Suppressor macrophage treated with lipopolysaccharide for 4 hours (primary cell): ENCODE measurements at regions not wholly inside any gene's neighbourhood (a gene's known extent, or its start where the extent isn't known, plus 50 kb on each side); places are given as distances from the start of the nearest gene placed in this dataset.
A peak's percentile ranks its signal among the peaks of the same experiment; 100 is the strongest.

Experiments used
- DNase-seq: peaks from one replicate; pipeline ENCODE4 v3.0.0-alpha.2; 2020

DNA sequence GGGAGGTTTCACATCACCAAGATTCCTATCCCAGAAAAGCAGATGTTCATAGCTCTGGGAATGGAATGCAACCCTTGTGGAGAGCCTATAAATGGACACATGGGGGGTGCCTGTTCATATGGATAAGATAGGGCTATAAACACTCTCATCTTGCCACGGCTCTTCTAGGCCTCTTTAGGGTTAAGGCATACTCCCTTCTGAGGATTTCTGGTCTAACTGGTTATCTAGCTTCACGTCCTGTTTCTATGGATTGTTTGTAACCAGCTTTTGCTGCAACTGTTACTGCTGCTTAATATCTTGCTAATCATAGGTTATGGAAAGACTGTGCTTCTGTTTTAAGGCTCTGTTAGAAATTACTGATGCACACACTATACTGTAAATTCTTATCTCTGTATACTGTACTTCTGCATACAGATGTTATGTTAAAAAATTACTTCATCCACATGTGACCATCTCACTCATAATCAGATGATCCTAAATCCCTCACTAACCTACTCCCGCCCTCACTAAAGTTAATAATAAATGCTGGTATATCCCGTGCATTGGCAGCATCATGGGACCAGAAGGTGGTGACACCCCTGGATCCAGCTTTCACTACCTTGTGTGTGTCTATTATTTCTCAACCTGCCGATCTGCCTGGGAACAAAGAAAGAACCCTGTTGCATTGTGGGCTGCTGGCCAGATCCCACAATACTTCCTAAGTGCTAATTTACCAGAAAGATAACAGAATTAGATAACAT, 68.7 kb downstream of the PRKAB2 start:
- DNase-seq = peak; percentile 30

DNA sequence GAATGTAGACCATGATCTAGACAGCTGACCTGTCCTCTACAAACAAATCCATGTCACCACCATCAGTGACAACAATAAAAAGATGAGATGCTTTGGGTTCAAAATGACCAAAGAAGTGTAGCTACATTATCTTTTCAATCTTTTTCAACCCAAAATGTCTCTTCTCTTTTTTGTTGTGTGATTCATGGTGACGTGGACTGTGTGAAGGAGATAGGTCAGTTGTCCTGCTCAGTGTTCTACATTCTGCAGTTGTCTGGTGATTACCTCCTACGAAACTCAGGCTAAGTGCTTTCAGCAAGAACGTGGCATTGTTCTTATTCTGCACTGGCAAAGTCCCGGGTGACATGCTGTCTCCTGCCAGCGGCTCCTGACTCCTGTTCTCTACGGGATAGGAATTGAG, 73.1 kb downstream of the PRKAB2 start:
- no peak for DNase-seq

DNA sequence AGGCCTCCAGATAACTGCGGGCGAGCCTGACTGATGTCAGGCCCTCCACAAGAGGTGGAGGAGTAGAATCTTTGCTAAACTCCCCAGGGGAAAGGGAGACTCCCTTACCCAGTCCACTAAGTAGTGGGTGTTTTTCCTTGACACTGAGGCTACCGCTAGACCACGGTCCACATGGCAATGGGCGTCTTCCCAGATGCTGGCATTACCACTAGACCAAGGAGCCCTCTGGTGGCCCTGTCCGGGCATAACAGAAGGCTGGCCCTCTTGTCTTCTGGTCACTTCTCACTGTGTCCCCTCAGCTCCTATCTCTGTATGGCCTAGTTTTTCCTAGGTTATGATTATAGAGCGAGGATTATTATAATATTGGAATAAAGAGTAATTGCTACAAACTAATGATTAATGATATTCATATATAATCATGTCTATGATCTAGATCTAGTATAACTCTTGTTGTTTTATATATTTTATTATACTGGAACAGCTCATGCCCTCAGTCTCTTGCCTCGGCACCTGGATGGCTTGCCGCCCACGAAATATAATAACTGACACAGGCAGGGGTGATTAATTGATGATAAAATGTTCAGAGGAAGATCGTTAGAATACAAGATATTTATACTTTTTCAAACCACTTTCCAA, 73.8 kb downstream of the PRKAB2 start:
- DNase-seq = peak; percentile 21

DNA sequence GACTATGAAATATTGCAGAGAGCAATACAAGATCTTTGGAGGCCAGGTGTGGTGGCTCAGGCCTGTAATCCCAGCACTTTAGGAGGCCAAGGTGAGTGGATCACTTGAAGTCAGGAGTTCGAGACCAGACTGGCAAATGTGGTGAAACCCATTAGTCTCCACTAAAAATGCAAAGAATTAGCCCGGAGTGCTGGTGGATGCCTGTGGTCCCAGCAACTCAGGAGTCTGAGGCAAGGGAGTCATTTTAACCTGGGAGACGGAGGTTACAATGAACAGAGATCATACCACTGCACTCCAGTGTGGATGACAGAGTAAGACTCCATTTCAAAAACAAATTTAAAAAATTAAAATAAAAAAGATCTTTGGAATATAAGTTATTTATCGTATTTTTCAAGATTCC, 76.6 kb downstream of the PRKAB2 start:
- DNase-seq = no peak

DNA sequence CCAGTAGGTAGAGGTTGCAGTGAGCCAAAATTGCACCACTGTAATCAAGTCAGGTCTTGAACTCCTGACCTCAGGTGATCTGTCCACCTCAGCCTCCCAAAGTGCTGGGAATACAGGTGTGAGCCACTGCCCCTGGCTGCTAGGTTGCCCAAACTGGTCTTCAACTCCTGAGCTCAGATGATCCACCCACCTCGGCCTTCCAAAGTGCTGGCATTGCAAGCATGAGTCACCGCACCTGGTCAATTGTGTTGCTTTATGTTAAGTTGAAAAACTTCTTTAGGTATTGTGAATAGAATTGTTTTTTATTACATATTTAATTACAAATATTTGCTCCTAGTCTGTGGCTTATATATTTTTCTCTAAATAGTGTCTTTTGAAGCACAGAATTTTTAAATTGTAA, 80.5 kb downstream of the PRKAB2 start:
- DNase-seq = no peak

DNA sequence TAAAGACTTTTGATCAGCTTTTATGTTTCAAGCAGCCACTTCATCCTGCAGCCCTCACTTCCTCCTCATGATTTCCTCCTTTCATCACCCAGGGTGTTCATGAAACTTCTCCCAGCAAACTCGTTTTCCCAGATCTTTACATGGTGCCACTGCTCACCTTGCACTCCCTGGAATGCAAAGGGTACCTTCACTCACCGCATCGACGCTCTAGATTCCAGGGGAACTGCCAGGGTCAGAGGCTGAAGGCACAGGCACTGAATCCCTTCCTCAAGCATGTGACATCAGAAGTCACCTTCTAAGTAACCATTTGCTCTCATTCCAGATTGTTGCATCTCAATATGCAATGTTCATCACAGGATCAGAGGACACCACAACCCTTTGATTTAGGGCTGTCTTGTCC, 82.8 kb downstream of the PRKAB2 start:
- DNase-seq = no peak

DNA sequence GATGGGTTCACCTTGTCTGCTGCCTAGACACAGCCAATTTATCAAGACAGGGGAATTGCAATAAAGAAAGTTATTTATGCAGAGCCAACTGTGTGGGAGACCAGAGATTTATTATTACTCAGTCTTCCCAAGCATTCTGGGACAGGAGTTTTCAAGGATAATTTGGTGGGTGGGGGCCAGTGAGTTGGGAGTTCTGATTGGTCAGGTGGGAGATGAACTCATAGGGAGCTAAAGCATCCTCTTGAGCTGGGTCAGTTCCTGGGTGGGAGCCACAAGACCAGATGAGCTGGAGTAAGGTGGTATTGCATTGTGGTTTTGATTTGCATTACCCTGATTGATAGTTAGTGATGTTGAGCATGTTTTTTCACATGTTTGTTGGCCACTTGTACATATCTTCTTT, 86.1 kb downstream of the PRKAB2 start:
- no peak for DNase-seq

DNA sequence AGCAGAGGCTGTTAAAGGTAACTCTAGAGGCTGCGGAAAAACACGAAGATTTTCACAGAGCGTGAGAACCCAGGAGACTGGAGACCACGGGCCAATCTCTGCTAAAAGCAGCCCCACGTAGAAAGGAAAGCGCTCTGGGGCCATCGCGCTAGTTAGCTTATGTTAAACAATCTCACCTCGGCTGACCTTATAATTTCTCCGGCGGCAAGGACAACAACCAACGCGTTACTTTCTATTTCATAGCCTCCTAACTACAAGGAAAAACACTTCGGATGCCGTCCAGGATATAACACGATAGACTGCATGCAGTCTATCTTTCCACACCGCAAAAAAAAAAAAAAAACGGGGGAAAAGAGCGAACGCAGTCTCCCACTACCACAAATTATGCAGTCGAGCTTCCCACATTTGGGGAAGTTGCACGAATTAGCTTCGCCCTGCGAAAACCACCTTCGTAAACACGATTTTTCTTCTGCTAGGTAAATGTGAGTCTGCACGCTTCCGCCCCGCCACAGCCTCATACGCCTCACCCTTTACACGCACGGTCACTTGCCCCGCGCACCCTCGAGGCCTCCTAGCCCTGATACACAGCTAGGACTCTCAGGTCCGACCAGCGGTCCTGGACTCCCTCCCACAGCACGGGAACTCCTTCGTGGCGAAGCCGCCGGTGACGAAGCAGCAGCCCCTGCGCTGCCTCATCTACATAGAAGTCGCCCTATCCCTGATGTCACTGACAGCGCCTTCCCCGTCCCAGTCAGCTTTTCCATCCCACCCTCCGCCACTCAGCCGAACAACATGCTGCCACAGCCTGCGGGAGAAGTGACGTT, 87.8 kb downstream of the PRKAB2 start:
- DNase-seq = peak; percentile 75

DNA sequence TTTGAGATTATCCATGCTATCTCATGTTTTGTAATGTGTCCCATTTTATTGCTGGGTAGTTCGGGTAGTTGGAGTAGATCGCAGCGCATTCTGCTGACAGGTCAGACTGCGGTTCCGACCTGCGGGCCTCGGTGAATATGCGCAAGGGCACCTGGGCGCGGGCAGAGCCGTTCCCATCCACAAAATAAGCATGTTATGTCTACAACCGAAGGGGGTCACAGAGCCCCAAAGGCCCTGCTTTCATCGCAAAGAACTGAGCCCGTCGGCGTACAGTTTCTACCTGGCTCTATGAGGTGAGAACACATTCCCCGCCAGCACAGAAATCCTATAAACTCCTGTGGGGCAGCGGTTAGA, 88.4 kb downstream of the PRKAB2 start:
- no peak for DNase-seq

DNA sequence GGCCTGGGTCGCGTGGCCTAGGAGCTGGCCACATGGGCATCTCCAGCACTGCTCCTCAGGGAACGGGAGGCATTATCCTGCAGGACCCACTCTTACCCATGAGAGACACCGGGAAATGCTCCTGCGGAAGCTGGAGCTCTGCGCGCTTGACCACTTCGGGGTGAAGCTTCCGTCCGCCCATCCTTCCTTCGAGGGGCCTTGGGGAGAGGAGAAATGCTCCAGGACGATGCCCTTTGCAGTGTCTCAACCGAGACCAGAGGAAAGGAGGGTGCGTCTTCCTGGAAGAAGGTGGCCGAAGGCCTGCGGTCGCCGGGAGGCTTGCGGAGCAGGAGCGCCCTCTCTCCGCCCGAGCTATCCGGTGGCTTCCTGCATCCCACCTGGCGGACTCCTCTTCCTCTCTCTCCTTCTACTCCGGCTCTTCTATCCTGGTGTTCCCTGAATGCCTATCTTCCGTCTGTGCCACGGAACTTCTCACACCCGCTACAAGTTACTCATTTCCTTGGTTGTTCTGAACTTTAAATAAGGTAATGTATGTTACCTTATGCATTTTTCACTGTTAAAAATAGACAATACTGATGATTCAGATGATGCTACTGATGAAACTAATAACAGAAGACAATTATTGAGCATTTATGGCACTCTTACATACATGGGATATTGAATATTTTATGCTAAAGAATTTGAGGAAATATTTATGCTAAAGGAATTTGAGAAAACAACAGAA, 91.4 kb downstream of the PRKAB2 start:
- DNase-seq = no peak

DNA sequence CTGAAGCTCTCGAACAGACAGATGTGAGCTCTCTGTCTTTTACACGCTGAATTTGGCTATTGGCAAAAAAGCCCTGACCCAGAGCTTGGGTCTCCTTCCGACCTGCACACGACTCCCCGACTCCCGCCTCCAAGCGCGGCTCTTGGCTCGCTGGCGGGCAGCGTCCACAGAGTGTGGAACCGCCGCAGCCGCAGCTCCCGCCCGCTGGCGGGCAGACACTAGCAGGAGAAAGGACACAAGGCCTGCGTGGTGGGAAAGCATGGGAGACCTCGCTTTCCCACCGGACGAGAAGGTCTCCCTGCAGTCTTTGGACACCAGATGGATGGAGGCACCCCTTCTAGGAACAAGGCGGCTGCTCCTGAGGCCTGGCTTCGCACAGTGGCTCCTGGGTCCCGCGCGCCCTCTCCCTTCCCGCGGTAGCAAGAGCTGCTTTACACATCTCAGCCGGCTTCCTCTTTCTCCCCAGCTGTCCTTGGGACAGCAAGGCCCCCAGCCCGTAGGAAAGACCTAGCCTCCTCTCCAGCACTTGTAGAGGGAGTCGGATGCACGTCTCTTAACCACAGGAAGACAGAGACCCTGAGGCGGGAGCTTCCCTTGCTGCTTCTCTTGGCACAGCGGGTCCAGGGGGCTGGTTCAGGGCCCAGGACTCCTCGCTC, 92.1 kb downstream of the PRKAB2 start:
- DNase-seq = no peak

DNA sequence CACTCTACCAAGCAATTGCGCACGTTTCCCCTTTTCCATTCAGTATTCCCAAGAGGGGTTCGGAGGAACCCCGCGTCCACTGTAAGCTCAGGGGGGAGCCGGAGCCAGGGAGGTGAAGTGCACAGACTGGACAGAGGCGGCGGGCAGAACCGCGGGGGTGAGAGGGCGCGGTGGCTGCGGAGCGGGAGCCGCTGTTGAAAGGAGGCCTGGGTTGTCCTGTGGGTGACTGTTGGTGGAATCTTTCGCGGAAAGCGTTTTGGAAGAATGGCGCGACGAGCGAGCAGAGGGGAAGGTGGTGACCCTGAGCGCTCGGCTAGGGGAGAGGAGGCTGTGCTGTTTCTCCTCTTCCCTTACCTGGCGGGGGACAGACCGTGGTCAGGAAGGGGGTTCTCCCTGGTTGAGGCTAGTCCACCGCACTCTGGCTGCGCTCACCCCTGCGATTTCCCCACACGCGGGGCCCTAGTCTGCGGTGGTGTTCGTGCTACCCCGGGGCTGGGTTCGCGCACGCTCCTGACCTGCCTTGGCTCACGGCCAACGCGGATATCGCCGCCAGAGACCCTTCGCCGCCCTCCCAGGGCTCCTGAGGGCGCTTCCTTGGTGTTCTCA, 92.8 kb downstream of the PRKAB2 start:
- no peak for DNase-seq

DNA sequence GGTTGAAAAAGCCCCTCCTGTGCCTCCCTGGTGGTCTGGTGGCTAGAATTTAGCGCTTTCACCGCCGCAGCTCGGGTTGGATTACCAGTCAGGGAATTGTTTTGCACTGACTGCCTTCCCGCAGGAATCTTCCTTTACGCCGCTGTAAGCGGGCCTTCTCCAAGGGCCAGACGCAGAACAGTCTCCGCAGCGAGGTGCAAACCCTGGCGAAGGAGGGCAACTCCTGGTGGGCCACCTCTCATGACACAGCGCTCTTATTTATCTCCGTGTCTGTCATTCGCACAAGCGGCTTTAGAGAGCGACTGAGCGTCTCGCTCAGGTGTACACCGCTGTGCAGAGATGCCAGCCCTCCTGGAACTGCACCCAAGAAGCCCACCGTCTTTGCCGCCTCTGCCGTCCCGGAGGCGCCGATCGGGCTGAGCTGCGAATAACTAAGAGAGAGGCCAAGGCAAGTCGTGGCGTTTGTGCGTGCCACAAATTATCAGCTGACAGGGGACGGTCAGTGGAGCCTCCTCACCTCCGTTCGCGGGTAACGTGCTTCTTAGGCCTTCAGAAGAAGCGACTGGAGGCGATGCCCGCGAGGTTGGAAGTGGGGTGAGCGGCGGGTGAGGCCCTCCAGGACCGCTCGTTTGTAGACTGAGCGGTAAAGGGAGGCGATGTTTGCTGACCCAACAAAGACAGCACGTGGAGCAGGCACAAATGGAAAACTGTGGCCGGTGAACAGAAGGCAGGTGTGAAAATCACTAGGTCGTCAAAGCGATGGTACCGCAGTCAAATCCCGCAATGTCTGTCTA, 93.5 kb downstream of the PRKAB2 start:
- no peak for DNase-seq

DNA sequence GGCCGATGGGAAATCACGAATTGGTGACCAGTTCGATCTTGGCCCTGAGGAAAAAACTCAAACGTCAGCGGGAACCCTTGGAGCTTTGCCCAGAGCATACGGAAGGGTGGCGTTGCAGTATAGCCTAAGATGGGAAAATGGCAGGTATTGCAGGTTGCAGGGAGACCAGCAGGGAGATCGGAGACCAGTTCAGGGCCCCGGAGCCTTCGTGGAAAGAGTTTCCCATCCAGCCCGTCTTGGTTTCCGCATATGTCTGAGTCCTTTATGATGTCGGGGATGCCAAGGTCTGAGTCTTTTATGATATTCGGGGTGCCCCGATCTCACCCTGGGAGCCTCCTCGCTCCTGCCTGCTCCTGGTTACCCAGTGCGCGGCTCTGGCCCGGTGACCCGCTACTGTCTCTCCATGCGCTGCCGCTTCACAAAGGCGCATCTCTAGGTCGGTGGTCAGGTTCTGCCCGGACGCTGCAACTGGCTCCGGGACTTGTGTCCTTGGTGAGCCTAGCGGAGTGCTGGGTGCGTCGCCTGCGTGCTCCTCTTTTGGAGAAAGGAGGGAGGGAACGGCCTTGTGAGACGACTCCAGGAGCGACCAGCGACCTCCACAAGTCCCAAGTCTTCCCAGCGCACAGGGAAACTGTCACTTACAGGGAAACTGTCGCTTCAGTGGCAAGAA, 94.2 kb downstream of the PRKAB2 start:
- DNase-seq = no peak

DNA sequence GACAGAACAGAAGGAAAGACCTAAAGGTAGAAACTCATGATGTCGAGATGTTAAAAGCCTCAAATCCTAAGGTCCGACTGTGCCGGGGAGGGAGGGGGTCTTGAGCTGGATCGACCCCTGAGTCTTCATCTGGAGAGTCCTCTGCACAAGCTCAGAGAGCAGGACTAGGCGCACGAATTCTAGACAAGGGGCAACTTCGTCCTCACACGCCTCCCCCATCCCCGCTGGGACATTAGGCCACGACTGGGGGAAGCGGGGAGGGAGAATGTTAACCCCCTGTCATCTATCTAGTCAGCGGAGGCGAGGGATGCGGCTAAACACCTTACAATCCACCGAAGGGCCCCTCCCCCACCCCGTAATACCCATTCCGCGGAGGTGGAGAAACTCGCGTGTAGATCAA, 94.7 kb downstream of the PRKAB2 start:
- no peak for DNase-seq

DNA sequence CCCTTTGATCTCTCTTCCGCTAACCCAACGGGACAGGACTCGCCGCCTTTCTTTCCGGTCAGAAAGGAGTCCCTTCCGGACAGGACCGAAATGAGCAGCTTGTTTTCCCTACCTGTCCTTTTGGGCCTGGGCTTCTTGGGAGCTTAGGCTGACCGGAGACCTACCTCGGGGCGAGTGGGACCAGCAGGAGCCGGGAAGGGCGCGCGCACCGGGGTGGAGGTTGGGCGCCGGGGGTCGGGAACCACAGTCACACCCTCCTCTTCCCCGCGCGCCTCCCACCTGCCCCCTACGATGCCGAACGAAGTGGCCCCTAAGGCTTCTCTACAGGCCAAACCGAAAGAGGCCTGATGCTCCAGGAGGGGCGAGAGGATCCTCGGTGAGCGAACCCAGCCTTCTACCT, 95.2 kb downstream of the PRKAB2 start:
- DNase-seq = no peak

DNA sequence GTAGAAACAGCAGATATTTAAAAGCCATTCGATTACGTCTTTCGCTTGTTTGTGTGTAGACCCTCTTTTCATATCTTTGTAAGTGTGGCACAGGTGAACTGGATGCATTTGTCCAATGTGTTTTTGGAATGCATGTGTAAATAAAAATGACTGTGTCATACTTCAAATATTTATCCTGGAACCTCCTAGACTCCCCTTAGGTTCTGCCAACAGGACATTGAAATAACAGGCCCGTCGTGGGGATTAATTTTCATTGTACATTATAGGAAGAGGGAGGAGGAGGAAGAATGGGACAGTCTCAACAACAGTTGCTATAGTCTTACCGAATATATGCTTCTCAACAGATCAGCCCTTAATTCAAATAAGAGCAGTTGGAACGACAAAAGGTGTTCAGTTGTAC, 95.8 kb downstream of the PRKAB2 start:
- DNase-seq = no peak

DNA sequence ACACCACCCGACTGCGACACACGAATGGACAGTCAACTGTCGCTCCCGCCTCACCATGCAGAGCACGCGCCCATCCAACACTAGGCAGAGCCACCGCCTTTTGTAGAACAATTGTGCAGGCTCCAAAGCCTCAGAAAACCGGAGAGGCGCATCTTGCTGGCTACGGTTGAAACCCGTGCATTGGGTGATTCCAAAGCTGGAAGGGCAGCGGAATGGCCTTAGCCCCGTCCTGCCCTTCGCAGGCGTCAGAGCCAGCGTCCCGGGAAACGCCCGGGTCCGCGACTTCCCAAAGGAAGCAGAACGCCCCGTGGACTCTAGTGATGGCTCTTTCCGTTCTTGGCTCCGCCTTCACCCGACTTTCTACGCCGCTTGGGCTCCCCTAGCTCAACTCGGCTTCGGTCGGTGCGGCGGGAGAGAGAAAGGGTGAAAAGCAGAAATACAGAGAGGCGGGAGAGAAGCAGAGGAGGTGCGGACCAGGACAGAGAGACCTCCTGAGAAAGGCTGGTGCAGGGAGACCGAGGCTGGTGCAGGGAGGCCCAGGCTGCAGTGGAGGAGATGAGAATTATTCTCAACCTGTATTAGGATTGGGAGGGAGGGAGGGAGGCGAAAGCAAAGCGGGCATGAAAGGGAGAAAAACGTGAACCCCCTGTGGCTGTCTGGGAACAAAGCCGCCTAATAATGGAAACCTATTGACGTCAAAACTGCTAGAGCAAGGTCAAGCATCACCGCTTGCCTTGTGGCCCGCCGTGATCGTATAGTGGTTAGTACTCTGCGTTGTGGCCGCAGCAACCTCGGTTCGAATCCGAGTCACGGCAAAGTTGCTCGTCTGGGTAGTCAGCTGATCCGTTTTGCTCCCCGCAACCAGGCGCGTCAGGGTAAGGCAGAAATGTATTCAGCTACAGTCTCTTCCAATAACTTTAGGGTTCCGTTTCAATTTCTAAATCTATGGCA, 99.5 kb downstream of the PRKAB2 start:
- peak; percentile 19 for DNase-seq

DNA sequence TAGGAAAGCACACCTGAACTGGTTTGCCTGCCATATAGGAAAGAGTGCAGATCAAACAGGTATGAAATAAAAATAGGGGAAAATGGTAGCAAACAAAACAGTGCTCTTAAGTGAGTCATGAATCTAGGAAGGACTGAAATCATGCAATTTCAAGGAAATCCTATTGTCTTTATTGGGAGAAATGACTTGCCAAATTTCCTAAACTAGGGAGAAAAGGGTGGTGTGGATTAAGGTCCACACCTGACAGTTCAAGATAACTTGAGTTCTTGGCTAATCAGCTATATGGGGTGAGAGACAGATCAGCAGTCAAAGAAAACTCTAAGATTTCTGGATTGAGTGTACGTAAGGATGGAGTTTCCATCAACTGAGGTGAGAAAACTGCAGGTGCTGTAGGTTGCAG, 101.1 kb downstream of the PRKAB2 start:
- DNase-seq = no peak

DNA sequence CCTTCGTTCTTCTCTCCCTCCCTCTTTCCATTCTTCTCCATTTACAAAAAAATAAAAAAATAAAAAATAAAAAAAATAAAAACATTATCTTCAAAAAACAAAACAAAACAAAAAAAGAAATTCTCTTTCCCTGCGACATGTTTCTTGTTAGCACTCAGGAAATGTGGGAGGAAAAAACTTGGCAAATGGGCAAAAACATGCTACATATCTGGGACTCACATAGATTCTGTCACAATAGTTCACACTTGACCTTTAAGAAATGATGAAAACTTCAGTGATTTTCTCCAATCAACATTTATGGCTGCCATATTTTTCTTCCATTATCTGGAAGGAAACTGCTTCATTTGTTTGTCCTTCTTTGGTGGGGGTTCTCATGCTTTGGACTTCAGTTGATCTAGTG, 109.3 kb downstream of the PRKAB2 start:
- no peak for DNase-seq
